GM19455 (cell line): ENCODE measurements at regions not wholly inside any gene's neighbourhood (a gene's known extent, or its start where the extent isn't known, plus 50 kb on each side); places are given as distances from the start of the nearest gene placed in this dataset.

ENCODE experiments used
- ATAC-seq: cut with Tn5 transposase; IDR thresholded peaks from one replicate; pipeline ENCODE4 v1.9.1; 2021; ENCODE audit not compliant: unreplicated experiment

DNA sequence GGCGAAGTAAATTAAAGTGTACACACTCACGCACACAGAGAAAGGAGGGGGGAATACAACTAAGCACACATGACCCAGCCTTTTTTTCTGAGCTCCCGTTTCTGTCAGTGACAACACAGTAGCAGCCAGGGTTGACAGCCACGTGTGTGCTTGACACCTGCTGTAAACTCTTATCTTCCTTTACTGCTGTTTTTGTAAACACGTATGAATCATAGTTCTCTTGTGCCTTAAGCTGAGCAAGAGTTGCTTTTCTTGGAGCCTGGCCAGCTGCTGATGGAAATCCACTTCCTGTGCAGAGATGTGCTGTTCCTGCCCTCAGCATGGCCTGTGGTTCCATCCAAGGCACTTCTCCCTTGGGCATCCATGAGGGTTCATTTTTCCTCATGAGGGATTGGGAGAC is 561.9 kb downstream of the GALR1 start:
- ATAC-seq: no peak

- ATAC-seq: no peak
Measured at GRCh38 chr18:77815666-77816338, 566.2 kb downstream of the GALR1 start.

- no peak for ATAC-seq
Measured at GRCh38 chr18:77818328-77818727, 568.7 kb downstream of the GALR1 start.

DNA sequence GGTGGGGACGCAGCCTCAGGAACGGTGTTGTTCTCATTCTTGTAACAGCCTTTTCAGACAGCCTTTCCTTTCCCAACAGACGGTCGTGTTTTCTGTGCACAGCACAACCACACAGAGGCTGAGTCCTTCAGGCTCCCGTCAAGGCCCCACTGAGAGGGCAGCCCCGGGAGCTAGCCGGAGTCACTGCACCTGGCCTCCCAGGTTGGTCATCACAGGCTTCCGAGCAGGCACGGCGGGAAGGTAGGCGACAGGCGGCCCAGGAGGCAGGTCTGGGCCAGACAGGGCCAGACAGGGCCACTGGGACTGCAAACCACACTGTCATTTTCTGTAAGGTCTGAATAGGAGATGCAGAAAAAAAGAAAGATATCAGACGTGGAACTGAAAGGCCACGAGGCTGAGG is 570.8 kb downstream of the GALR1 start:
- ATAC-seq: no peak

GRCh38 chr18:77821892-77822291 is 572.2 kb downstream of the GALR1 start:
- no peak for ATAC-seq

- no peak for ATAC-seq
Measured at GRCh38 chr18:77822632-77823031, 573.0 kb downstream of the GALR1 start.

- no peak for ATAC-seq
Measured at GRCh38 chr18:77833807-77834206, 584.2 kb downstream of the GALR1 start.

- ATAC-seq: no peak
Measured at GRCh38 chr18:77851802-77852201, 602.2 kb downstream of the GALR1 start.

- ATAC-seq: no peak
Measured at GRCh38 chr18:77853859-77854258, 604.2 kb downstream of the GALR1 start.

GRCh38 chr18:77857678-77858655 is 608.3 kb downstream of the GALR1 start:
- ATAC-seq: no peak

GRCh38 chr18:77859634-77860033 is 610.0 kb downstream of the GALR1 start:
- no peak for ATAC-seq

DNA sequence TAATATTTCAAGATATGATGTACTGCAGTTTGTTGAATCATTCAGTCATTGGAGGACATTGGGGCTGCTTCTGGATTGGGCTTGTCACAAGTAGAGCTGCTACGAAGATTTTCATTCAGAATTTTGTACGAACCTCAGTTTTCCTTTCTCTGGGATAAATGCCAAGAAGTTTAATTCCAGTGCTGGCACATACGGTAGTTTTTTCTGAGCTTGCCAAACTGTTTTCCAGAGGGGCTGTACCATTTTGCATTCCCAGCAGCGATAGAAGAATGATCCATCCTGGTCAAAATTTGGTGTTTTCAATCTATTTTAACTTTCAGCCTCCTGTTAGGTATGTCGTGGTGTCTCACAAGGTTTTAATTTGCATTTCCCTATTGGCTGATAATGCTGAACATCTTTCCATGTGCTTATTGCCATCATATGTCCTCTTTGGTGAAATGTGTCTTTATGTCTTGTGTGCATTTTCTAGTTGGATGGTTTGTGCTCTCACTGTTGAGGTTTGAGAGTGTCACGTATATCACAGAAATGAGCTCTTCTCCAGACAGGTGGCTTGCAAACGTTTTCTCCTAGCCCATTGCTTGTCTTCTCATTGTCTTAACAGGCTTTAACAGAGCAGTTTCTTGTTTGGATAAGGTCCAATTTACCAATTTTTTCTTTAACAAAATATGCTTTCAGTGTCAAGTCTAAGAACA is 612.6 kb downstream of the GALR1 start:
- no peak for ATAC-seq

DNA sequence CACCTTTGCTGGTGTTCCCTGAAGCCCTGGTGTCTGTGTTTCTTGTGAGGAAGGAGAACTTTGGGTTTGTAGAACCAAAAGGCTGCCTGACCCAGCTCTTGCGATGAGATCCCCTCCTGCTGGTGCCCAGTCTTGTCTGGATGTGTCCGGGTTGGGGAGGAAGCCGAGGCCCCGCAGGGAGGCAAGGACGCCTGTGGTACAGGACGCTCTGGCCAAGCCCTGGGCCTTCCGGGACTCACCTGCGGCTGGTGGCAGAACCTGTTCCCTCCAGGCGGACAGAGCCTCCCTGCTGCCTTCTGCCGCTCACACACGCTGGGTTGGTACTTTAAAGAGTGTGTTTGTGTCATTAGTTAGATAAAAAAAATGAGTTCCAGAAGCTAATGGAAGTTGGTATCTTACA is 616.2 kb downstream of the GALR1 start:
- no peak for ATAC-seq

GRCh38 chr18:77866351-77866750 is 616.7 kb downstream of the GALR1 start:
- no peak for ATAC-seq

- ATAC-seq: no peak
Measured at GRCh38 chr18:77870199-77870598, 620.6 kb downstream of the GALR1 start.

- no peak for ATAC-seq
Measured at GRCh38 chr18:77870894-77871293, 621.2 kb downstream of the GALR1 start.

DNA sequence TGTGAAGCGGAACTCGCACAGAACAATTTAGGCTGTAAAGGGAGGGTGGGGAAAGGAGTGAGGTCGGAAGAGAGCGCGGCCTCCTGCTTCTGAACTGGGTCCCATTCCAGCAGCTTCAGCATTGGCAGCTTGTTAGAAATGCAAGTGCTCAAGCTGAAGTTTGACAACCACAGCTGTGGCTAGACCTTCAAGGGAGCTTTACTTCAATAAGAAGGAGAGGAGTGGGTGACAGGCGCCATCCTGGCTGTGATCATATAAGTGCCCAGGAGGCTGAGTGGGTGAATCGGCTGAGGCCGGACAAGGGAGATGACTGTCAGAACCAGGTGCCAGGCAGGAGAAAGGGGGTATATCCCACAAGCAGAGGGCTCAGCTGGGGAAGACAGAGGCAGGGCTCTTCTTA is 622.5 kb downstream of the GALR1 start:
- ATAC-seq: no peak

DNA sequence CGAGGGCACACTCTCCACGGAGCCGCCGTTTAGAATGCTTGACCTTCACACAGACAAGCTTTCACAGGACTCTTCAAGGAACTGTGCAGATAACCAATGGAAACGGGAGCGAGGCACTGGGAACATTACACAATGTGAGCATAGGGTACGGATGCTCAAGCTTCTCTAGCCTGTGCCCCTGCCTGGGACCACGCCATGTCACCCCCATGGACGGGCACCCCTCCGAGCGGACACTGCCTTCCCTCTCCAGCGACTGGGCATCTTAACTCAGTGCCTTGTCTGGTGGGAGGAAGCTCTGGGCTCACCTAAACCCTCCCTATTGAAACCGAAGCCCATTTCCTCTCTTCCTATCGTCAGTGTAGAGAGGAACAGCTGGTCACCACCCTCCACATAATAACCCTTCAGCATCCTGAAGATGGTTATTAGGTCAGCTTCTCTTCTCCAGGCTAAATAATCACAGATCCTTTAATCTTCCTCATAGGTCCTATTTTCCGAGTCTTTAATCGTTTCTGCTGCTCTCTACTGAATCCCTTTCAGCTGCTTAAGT is 626.7 kb downstream of the GALR1 start:
- ATAC-seq: no peak

DNA sequence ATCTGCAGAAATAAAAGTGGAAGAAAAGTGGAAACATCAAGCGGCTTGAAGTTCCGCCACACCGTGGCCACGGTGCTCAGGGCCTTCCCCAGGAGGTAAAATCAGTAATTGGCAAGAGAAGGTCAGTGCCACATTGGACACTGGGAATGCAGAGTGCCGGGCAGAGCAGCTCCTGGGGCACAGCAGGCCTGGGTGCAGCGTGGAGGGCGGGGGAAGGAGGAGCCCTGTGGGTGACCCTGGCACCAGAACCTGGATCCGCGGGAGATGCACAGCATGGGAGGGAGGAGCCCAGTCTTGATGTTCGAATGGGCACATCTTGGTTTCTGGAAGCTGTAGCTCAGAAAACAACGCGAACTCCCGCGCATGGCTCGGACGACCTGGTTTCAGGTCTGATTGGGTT is 630.2 kb downstream of the GALR1 start:
- ATAC-seq: no peak

- ATAC-seq: no peak
Measured at GRCh38 chr18:77884454-77884853, 634.8 kb downstream of the GALR1 start.

DNA sequence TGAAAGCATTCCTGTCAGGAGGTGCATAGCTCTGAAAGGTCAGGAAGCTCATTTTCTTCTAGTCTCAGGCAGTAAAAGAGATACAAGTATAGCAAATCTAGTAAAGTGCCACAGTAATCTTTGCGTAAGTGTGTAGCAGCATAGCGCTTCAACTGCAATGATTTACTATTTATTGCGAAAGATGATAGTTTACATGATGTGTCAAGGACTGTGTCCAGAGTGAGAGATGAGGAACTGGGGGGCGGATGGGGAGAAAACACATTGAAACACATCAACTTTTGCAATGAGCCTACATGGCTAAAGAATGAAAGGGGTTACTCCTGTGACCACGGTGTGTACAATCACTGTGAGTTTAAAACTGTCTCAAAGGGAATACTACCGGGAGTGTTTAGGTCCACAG is 644.4 kb downstream of the GALR1 start:
- no peak for ATAC-seq
